ENCODE measurements at regions not wholly inside any gene's neighbourhood (a gene's known extent, or its start where the extent isn't known, plus 50 kb on each side); places are given as distances from the start of the nearest gene placed in this dataset.

GRCh38 chr1:218848009-218848408 is 325.7 kb upstream of the LYPLAL1 start:
- TF ChIP-seq HEYL (CRISPR knock-in tag; IDR thresholded peaks at IDR 0.05) (no peak), EP300 (IDR thresholded peaks at IDR 0.05) (no peak), SMC3 (IDR thresholded peaks at IDR 0.05) (no peak), BHLHE40 (IDR thresholded peaks at IDR 0.05; ENCODE audit: low read depth, low read length) (no peak), MAFK (IDR thresholded peaks at IDR 0.05; ENCODE audit: partially characterized antibody) (no peak), CTCF (IDR thresholded peaks at IDR 0.05) (no peak), RAD21 (conservative IDR thresholded peaks at IDR 0.05 in 1 of 2, IDR thresholded peaks at IDR 0.05 in 1 of 2) (no peak), FOSB (CRISPR knock-in tag; IDR thresholded peaks at IDR 0.05) (no peak), POLR2AphosphoS2 (conservative IDR thresholded peaks at IDR 0.05; ENCODE audit: low read length) (no peak), POLR2A (IDR thresholded peaks at IDR 0.05; ENCODE audit: low read length) (no peak), ESRRA (IDR thresholded peaks at IDR 0.05; ENCODE audit: borderline replicate concordance, low read length) (no peak), HOXB13 (CRISPR knock-in tag; IDR thresholded peaks at IDR 0.05; ENCODE audit: low read depth) (no peak)
